Body of pancreas (tissue), 4 donors: ENCODE measurements at regions not wholly inside any gene's neighbourhood (a gene's known extent, or its start where the extent isn't known, plus 50 kb on each side); places are given as distances from the start of the nearest gene placed in this dataset.

Source experiments
- ATAC-seq: fragments of 150-250 bp; one replicate; pipeline ENCODE4 v1.9.1; 2016
- DNase-seq, 4 donors: peaks; one replicate each; pipeline ENCODE4 v3.0.0-alpha.2; 2019
- H3K27ac ChIP-seq, 4 donors: fragments of 200-600 bp; sonication (generic); 1 replicate in 3 of 4; 2 replicates in 1 of 4; pipeline versions ENCODE4 v1.5.1 to v1.6.1; 2016 to 2019; ENCODE audit warnings: mild to moderate bottlenecking in 1 of 4, mixed read lengths in 1 of 4, moderate library complexity in 1 of 4
- H3K27me3 ChIP-seq, 2 donors: fragments of 200-600 bp; sonication (generic); one replicate each; pipeline ENCODE4 v1.6.0; 2016; ENCODE audit warnings: mild to moderate bottlenecking in 1 of 2
- H3K36me3 ChIP-seq, 2 donors: fragments of 200-600 bp; sonication (generic); replicated peaks in 1 of 2; 2 replicates each; pipeline ENCODE4 v1.5.1; 2016; ENCODE audit warnings: low read depth in 2 of 2; ENCODE audit not compliant: insufficient read depth in 1 of 2
- H3K4me1 ChIP-seq: fragments of 200-600 bp; sonication (generic); one replicate; pipeline ENCODE4 v1.6.0; 2016
- H3K4me3 ChIP-seq, 2 donors: fragments of 200-600 bp; sonication (generic); 1 replicate in 1 of 2; 2 replicates in 1 of 2; pipeline ENCODE4 v1.5.1; 2016 to 2019
- H3K9me3 ChIP-seq, 3 donors: fragments of 200-600 bp; sonication (generic); 1 replicate in 2 of 3; 2 replicates in 1 of 3; pipeline ENCODE4 v1.5.1; 2016
- CTCF ChIP-seq, 7 experiments: fragments of 450-650 bp in 4 of 7; fragments of 200-600 bp in 3 of 7; sonication (generic) in 3 of 7; IDR thresholded peaks; one replicate each; pipeline ENCODE4 v1.5.1; 2016 to 2019; ENCODE audit warnings: antibody characterized with exemption in 7 of 7
- POLR2A ChIP-seq, 3 donors: fragments of 450-650 bp; IDR thresholded peaks; one replicate each; pipeline ENCODE4 v1.6.1; 2016; ENCODE audit warnings: antibody characterized with exemption in 3 of 3, mild to moderate bottlenecking in 2 of 3
- WGBS, 2 donors: methylation state at CpG; one replicate each; pipeline ENCODE4 v1.1.5; 2017; 5-methylcytosine and 5-hydroxymethylcytosine counted together
- intact Hi-C: fragments of 100-400 bp; cut with DNase I; formaldehyde crosslinking; loops from one replicate; pipeline ENCODE4 v1.15.1; 2023

- Histone ChIP-seq H3K4me3 (no peak overlapping the region), H3K27ac (no peak overlapping the region), H3K9me3 (no peaks in the 10 kb centered on the region), H3K27me3 (no peaks in the 10 kb centered on the region), H3K36me3 (no peaks in the 10 kb centered on the region), H3K4me1 (no peaks in the 10 kb centered on the region)
- TF ChIP-seq POLR2A (IDR thresholded peaks at IDR 0.05) (no peak), CTCF (IDR thresholded peaks at IDR 0.05) (no peak)
- ATAC-seq (no peak), DNase-seq (no peak)
- intact Hi-C loops = no loop called here
- 87 to 89% methylated on average over 2 of the region's 2 CpGs for WGBS, 2 donors
Measured at GRCh38 chr14:95370076-95370475, 50.4 kb upstream of the CLMN start.
